ENCODE measurements at regions not wholly inside any gene's neighbourhood (a gene's known extent, or its start where the extent isn't known, plus 50 kb on each side); places are given as distances from the start of the nearest gene placed in this dataset.

DNA sequence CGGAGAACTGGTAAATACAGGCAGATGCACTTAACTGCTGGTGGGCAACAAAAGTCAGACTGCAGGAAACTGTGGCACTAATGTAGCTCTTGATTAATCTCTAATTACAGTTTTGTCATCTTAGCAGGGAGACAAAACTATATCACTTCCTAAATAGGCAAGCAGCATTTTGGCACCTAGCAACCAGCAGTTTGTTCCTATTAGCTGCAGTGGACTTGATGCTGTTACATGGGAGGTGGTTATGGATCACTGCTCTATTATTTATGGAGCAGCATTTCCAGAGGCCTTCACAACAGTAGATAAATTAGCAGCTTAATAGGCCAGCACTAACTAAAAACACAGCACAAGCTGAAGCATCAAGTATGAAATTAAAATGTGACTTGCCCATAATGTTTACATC is 518.3 kb upstream of the ITGA1 start:
- TF ChIP-seq, protein P1, sequence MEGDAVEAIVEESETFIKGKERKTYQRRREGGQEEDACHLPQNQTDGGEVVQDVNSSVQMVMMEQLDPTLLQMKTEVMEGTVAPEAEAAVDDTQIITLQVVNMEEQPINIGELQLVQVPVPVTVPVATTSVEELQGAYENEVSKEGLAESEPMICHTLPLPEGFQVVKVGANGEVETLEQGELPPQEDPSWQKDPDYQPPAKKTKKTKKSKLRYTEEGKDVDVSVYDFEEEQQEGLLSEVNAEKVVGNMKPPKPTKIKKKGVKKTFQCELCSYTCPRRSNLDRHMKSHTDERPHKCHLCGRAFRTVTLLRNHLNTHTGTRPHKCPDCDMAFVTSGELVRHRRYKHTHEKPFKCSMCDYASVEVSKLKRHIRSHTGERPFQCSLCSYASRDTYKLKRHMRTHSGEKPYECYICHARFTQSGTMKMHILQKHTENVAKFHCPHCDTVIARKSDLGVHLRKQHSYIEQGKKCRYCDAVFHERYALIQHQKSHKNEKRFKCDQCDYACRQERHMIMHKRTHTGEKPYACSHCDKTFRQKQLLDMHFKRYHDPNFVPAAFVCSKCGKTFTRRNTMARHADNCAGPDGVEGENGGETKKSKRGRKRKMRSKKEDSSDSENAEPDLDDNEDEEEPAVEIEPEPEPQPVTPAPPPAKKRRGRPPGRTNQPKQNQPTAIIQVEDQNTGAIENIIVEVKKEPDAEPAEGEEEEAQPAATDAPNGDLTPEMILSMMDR (IDR thresholded peaks at IDR 0.05 in 2 of 3, conservative IDR thresholded peaks at IDR 0.05 in 1 of 3; ENCODE audit: control insufficient read depth in 2 of 3, extremely low read depth in 1 of 3, insufficient read depth in 1 of 3, low read depth in 3 of 3, low read length in 3 of 3) = no peak
- no peak for TF ChIP-seq MTA3 (IDR thresholded peaks at IDR 0.05; ENCODE audit: borderline replicate concordance, low read length)
- TF ChIP-seq MXI1 (IDR thresholded peaks at IDR 0.05; ENCODE audit: low read depth, low read length) = no peak
- TF ChIP-seq EP300 (IDR thresholded peaks at IDR 0.05; ENCODE audit: borderline replicate concordance in 1 of 2, control insufficient read depth in 1 of 2, low read depth in 2 of 2, low read length in 2 of 2) = no peak
- TF ChIP-seq DPF2 (IDR thresholded peaks at IDR 0.05) = no peak
- TF ChIP-seq, protein P2, sequence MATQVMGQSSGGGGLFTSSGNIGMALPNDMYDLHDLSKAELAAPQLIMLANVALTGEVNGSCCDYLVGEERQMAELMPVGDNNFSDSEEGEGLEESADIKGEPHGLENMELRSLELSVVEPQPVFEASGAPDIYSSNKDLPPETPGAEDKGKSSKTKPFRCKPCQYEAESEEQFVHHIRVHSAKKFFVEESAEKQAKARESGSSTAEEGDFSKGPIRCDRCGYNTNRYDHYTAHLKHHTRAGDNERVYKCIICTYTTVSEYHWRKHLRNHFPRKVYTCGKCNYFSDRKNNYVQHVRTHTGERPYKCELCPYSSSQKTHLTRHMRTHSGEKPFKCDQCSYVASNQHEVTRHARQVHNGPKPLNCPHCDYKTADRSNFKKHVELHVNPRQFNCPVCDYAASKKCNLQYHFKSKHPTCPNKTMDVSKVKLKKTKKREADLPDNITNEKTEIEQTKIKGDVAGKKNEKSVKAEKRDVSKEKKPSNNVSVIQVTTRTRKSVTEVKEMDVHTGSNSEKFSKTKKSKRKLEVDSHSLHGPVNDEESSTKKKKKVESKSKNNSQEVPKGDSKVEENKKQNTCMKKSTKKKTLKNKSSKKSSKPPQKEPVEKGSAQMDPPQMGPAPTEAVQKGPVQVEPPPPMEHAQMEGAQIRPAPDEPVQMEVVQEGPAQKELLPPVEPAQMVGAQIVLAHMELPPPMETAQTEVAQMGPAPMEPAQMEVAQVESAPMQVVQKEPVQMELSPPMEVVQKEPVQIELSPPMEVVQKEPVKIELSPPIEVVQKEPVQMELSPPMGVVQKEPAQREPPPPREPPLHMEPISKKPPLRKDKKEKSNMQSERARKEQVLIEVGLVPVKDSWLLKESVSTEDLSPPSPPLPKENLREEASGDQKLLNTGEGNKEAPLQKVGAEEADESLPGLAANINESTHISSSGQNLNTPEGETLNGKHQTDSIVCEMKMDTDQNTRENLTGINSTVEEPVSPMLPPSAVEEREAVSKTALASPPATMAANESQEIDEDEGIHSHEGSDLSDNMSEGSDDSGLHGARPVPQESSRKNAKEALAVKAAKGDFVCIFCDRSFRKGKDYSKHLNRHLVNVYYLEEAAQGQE (IDR thresholded peaks at IDR 0.05; ENCODE audit: low read depth, low read length) = no peak
- TF ChIP-seq HCFC1 (IDR thresholded peaks at IDR 0.05; ENCODE audit: low read length) = no peak
- no peak for TF ChIP-seq SRF (IDR thresholded peaks at IDR 0.05; ENCODE audit: low read depth in 2 of 2, low read length in 2 of 2)
- TF ChIP-seq NR2C2 (IDR thresholded peaks at IDR 0.05; ENCODE audit: borderline replicate concordance, control insufficient read depth, insufficient read length, low read depth) = no peak
- no peak for TF ChIP-seq CHD4 (IDR thresholded peaks at IDR 0.05)
